Stimulated activated CD4-positive, alpha-beta T cell treated with anti-CD3 and anti-CD28 coated beads, Interleukin-4, amount 100 ng/mL, for 24 hours (primary cell): ENCODE measurements at regions not wholly inside any gene's neighbourhood (a gene's known extent, or its start where the extent isn't known, plus 50 kb on each side); places are given as distances from the start of the nearest gene placed in this dataset.
"Not testable (repeated sequence)": the region's sequence is repeated elsewhere in the genome, so short reads cannot be mapped to it uniquely, and the experiment has no call there.

Source experiments
- DNase-seq: peaks from one replicate; pipeline ENCODE4 v3.0.0-alpha.2; 2020

DNA sequence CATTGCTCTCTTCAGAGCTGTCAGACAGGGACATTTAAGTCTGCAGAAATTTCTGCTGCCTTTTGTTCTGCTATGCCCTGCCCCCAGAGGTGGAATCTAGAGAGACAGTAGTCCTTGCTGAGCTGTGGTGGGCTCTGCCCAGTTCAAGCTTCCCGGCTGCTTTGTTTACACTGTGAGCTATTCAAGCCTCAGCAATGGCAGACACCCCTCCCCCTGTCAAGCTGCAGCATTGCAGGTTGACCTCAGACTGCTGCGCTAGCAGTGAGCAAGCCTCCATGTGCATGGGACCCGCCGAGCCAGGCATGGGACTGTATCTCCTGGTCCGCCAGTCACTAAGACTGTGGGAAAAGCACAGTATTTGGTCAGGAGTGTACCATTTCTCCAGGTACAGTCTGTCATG, 53.6 kb upstream of the MAPK10 start:
- not testable (repeated sequence) for DNase-seq

DNA sequence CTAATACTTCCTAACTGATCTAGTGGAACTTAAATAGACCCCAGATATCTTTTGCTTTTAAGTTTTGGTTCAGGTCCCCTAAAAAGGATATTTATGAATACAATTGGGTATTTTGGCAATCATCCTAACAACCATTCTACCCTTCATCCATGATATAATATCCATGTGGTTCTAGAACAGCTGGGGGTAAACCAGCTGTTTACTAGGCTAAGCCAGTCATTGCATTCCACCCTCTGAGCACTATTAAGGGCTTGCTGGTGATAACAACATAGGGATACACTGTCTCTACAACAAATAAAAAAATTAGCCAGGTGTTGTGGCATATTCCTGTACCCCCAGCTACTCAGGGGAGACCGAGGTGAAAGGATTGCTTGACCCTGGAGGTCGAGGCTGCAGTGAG, 54.8 kb upstream of the MAPK10 start:
- DNase-seq: no peak

DNA sequence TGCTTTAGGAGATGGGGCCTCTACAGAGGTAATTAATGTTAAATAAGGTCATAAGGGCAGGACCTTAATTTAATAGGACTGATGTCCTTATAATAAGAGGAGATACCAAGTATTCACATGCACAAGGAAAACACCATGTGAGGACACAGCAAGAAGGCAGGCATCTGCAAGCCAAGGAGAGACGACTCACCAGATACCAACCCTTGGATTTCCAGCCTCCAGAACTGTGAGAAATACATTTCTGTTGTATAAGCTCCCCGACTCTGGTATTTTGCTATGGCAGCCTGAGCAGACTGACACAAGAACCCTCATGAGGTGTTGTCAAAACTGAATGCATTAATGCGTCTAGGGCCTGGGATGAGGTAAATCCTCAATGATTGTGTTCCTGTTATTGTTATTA, 56.2 kb upstream of the MAPK10 start:
- DNase-seq: no peak

DNA sequence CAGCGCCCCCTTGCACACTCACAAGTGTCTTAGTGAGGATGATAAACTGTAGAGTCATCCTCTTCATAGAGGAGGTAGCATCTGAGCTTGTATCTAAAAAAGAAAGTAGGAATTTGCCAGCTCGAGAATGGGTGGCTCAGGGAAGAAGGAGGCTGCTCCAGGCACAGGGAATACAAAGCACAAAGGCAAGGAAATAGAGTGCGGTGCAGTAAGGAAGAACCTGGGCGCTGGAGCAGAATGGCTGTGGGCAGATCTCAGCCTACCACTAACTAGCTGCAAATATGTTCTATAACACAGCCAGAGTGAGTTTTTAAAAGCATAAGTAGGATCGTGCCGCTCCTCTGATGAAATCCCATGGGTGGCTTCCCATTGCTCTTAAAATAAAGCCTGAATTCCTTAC, 61.6 kb upstream of the MAPK10 start:
- DNase-seq: no peak

DNA sequence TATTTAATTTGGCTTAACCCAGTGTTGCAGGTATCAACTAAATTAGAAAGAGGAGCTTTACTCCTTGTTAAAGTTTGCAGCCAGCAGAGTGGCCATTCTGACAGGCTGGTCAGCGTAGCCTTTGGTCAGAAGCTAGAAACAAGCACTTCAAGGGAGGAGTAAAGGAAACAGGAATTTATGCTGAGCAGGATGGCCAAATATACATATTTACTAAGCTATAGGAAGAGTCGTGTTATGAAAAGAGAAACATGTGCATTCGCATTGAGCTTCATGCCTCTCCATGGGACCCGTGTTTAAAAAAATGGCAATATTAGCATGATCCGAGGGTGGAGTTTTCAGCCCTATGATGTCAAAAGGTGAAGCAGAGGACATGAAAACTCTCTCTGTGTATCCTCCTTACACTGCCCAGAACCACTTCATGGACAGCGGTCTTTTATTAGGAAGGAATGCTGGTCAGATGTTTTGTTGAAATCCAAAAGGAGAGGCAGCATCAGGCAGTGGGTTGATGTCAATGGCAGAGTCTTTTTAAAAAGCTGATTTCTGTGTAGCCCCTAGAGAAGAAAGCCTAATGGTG, 71.8 kb upstream of the MAPK10 start:
- DNase-seq: no peak

DNA sequence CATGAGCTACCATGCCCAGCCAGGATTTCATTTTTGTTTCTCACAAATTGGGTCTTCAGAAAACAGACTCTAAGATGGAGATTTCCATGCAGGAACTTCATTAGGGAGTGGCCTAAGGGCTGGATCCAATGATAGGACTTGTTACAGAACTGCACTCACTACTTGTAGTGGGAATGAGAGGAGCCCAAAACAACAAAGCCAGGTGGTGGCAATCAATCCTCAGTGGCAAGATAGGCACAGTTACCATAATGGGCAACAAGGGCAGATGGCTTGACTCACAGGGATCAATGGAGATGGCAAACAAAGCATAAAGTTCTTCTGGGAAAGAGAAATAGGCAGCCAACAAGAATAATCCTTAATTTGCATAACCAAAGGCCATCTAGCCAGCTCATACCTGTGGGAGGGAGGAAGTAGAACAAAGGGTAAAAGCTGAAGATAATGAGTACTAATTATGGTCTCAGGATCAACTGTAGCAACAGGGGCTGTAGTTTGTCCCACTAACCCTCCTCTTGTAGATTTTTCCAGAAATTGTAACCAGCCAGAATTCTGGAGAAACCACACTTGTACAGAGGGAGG, 72.8 kb upstream of the MAPK10 start:
- no peak for DNase-seq

DNA sequence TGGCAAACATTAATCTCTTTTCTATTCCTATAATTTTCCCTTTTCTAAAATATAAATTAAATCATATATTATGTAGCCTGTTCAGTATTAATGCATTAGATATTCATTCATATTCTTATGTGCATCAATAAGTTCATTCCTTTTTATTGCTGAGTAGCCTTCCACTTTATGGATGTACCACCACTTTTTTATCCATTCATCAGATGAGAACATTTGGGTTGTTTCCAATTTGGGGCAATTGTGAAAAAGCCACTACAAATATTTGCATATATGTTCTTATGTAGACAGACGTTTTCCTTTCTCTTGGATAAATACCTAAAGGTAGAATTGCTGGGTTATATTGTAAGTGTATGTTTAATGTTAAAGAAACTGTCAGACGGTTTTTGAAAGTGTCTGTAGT, 79.4 kb upstream of the MAPK10 start:
- DNase-seq: no peak

DNA sequence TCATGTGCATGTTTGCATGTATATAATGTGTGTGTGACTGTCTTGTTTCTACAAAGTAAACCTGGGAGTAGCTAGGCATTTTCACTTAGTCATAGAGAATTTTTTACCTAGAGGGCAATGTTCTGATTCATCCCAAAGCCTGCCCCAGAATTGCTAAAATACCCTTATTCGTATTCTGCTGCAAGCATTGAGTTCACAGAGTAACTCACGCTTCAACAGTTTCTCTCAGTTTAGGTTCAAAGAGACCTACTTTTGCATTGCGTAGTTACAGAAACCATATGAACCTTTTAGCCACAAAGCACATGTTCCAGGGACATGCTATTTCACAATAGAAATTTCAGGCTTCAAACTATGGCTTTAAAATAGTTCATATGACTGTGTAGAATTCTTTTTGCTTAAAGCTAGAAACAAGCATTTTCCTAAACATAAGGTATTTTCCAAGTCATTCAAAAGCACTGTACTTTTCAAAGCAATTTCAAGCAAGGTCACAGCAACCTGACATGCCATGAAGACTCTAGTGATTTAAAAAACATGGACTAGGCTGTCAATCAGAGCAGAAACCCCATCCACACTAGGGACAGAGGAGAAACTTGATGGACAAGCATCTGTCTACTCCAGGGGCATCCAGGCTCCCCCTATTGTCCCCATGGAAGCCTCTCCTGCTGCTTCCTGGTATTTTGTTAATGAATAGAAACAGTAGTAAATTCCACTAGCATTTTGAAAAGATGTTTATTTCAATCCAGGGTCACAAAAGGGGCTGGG, 81.5 kb upstream of the MAPK10 start:
- no peak for DNase-seq

DNA sequence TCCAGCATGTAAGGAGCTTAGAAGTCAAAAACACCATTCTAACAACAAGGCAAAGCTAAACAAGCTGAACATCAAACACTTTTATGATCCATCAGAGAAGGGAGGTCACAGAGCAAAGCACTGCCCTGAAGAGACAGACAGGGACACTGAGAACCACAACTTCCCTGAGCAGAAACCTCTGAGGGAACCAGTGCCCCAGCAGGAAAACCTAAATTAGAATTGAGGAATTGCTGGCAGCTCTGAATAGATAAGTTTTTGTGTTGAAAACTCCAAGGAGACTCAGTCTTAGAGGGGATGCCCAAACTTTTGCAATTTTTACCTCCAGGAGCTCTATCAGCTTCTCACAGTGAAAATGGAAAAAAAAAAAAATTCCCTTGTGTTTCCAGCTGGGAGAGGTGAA, 83.0 kb upstream of the MAPK10 start:
- DNase-seq: no peak

DNA sequence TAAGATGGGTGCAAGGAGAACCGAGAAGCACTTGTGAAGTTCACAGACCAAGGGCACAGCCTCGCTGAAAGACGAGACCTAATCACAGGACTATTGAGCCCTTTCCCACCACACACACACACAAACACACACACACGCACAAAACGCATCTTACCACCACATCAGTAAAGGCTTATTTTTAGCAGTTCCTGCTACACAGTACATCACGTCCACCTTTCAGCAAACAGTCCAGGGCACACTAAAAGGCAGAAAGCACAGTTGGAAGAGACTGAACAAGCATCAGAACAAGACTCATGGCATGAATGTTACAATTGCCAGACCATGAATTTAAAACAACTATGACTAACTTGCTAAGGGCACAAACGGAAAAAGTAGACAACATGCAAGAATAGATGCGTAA, 83.6 kb upstream of the MAPK10 start:
- no peak for DNase-seq

DNA sequence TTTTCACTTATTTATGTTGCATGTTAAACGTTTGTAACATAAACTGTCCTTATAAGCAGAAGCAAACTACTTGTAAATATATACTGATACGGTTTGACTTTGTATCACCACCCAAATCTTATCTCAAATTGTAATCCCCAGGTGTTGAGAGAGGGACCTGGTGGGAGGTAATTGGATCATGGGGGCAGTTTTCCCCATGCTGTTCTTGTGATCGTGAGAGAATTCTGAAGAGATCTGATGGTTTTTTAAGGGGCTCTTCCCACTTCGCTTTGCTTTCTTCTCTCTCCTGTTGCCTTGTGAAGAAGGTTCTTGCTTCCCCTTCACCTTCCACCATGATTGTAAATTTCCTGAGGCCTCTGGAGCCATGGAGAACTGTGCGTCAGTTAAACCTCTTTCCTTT, 87.1 kb upstream of the MAPK10 start:
- DNase-seq: no peak

DNA sequence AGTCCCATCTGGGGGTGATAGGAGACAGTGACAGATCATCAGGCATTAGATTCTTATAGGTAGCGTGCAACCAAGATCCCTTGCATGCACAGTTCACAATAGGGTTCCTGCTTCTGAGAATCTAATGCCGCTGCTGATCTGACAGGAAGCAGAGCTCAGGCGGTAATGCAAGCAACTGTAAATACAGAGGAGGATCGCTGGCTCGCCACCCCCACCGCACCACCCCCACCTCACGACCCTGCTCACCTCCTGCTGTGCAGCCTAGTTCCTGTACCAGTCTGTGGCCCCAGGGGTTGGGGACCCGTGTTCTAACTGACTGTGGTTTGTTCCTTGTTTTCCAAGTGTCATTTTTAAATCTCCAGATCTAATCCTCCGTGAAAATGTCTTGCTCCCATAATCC, 89.0 kb upstream of the MAPK10 start:
- no peak for DNase-seq

DNA sequence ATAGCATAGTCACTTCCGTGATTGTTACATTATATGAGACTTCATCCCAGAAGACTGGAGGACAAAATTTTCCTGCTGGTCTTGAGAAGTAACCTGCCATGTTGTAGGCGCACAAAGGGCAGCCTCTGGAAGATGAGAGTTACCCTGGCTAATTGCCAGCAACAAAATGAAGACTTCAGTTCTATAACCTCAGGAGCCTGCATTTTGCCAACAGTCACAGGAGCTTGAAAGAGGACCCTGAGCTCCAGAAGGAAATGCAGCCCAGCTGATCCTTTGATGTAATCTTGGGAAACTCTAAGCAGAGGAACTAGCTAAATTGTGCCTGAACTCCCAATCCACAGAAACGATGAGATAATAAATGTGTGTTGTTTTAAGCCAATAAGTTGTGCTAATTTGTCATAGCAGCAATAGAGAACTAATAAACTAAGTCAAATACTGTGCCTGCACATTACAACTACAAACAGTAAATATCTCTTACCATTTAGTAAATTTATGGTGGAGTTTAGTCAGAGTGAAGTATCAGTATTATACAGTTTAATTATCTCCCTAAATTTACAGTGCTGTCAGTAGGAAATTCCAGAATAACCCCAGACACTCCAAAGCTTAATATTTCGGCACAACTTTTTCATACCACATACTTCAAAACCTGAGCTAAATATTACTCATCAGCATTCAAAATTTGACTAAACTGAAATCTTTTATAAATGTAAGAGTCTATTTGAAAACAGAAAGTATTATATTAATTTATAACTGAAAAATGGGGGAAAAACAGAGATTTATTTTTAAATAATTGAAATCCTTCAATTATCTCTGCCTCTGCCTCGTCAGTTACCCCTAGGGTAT, 90.1 kb upstream of the MAPK10 start:
- no peak for DNase-seq

DNA sequence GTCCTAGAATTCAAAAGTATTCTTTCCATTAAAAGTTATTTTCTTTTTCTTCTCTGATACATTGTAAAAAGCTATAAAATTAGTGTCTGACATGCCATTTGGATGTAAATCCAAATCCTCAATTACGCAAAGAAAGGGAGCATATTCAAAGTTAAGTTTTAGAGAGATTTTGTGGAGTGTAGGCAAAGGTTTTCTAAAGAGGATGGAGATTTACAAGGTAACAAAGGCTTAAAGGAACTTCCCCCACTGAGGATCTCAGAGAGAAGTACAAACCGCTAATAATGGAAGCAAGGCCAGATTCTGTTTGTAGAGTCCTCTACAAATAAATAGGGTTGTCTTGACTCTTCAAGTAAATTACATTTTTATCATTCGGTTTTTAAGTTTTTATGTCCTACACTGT, 91.0 kb upstream of the MAPK10 start:
- no peak for DNase-seq

DNA sequence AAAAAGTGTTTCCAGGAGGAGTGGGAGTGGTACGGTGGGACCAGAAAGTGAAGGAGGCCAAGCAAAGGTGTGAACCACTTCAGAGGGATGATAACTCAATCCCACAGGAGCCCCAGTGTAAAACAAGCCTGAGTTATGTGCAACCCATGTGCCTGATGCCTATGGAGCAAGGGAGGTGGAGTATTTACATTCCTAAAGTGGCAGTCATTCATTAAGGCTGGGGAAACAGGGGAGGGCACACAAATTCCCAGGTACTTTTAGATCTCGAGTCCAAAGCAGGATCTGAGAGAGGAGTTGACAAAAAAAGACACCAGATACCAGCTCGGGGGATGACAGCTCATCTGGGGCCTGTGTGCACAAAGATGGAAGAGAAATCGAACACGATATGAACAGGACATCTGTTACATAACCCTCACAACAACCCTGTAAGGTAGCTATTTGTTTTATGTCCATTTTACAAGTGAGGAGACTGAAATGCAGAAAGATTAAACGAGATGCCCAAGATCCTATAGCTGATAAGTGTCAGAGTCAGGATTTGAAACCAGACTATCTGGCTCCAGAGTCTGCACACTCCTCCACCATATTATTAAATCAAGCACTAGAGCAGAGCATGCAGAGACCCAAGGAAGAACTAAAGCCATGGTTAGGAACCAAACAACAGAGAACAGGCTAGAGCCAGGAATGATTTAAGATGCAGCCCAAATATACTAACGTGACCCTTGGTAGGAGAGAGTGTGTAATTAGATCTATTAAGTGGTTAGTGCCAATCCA, 91.9 kb upstream of the MAPK10 start:
- DNase-seq: no peak

DNA sequence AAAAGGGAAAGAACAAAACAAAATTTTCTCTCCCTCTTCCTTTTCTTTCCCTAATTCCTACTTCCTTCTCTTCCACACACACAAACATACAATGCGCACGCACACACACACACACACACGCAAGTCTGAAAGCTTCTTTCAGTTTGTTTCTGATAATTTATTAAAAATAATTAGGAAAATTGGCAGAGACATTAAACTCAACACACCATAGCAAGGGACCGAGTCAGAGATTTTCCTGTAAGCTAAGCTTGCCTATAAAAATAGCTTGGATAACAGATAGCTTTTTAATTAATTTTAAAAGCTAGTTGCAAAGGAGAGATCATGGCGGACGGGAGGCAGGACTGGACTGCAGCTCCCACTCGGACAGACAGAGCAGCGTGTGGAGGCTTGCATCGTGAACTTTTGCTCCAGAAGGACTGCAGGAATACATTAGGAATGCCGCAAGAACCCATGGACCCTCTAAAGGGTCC, 92.6 kb upstream of the MAPK10 start:
- no peak for DNase-seq

DNA sequence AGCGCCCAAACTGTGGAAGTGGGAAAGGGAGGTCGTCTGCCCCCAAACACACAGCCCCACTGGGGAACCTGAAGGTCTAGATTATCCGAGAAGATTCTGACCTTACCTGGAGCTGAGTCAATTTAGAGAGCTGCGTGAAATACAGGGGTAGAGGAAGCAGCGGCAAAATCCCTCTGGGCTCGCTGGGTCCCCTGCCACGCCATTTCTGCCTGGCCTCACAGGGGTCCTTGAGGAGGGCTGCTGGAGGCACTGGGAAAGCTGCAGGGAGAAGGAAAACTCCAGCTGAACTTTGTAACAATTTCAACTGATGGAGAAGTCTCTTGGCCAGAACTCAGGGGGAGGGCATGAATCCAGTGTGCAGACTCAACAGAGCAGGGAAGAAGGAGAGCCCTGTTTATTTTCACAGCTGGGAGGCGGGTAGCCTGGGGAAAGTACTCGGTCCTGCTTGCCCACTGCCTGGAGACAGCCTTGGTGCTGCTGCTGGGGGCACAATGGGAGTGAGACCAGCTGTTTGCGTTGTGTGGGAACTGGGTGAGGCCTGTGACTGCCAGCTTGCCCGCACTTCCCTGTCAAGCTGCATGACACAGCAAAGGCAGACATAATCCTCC, 93.2 kb upstream of the MAPK10 start:
- no peak for DNase-seq

DNA sequence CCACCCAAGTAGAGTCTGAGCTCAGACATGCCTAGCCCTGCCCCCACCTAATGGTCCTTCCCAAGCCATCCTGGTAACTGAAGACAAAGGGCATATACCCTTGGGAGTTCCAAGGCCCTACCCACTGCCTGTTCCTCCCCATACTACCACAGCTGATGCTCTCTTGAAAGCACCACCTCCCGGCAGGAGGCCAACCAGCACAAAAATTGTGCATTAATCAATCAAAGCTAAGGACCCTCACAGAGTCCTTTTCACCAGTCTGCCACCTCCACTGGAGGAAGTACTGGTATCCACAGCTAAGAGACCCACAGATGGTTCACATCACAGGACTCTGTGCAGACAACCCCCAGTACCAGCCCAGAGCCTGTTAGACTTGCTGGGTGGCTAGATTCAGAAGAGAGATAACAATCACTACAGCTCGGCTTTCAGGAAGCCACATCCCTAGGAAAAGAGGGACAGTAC, 93.8 kb upstream of the MAPK10 start:
- DNase-seq: not testable (repeated sequence)

DNA sequence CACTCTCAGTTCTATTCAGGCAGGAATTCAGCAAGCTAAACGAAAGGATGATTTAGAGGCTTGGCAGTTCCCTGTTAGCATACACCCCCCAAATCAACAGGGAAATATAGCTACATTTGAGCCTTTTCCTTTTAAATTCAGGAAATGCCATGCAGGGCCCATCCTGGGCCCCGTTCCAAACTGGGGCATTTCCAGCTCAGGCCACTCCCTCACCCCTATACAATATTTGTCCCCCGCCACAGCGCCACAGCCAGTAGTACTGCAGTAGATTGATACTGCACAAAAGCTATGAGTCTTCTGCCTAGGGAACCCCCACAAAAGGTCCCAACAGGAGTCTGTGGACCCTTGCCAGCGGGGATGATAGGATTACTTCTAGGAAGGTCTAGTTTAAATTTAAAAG, 102.0 kb upstream of the MAPK10 start:
- no peak for DNase-seq

DNA sequence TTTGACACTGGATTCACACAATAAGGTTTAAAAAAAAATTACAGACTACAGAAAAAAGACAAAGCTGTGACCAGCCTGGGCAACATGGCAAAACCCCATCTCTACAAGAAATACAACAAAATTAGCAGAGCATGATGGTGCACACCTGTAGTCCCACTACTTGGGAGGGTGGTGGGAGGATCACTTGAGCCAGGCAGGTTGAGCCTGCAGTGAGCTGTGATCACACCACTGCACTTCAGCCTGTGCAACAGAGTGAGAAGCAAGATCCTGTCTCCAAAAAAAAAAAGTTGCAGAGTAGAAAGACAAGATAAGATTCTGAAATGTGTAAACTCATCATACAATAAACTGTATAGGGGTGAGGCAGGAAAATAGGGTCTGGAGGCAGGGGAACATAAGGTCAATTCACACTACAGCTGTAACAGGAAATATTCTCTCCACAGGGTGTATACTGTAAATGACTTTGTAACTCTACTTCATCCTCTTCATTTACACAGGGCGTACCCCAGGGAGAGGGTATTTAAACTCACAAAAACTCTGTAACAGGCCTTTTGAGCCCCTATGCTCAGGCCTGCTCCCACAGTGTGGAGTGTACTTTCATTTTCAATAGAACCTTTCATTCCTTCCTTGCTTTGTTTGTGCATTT, 112.6 kb upstream of the MAPK10 start:
- no peak for DNase-seq

DNA sequence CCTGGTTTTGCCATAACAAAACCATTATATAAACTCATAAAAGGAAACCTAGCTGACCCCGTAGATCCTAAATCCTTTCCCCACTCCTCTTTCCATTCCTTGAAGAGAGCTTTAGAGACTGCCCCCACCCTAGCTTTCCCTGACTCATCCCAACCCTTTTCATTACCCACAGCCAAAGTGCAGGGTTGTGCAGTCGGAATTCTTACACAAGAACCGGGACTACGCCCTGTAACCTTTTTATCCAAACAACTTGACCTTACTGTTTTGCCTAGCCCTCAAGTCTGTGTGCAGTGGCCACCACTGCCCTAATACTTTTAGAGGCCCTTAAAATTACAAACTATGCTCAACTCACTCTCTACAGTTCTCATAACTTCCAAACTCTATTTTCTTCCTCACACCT, 116.0 kb upstream of the PTPN13 start:
- not testable (repeated sequence) for DNase-seq

DNA sequence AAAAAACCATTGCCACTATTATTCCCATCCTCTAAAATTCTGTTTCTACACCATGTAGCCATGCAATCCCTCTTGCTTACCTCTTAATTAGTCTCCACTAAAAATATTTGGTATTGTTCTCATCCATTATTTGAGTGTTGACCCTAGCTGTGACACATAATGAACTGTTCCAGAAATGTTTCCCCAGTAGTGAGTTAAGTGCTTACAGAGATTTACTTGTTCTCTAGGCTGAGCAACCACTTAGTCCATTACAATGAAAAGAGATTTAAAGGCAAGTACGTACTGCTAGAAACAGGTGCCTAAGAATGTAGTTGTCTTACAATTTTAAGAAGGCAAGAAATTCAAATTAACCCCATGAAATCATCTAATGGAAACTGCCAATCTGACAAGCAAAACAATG, 112.7 kb upstream of the PTPN13 start:
- DNase-seq: no peak
